HEK293T (cell line): ENCODE measurements at regions not wholly inside any gene's neighbourhood (a gene's known extent, or its start where the extent isn't known, plus 50 kb on each side); places are given as distances from the start of the nearest gene placed in this dataset.

Experiments
- CTBP1 ChIP-seq: fragments of 450-650 bp; IDR thresholded peaks from 2 replicates; pipeline ENCODE4 v1.6.1; 2016; ENCODE audit warnings: borderline replicate concordance
- FOXA1 ChIP-seq: fragments of 450-650 bp; IDR thresholded peaks from 2 replicates; pipeline ENCODE4 v1.6.1; 2016; ENCODE audit warnings: mild to moderate bottlenecking
- ZNF384 ChIP-seq: fragments of 450-650 bp; IDR thresholded peaks from 2 replicates; pipeline ENCODE4 v1.6.1; 2016
- TF ChIP-seq, protein P1 (sequence below): fragments of 450-650 bp; IDR thresholded peaks from 2 replicates; pipeline ENCODE4 v1.6.1; 2016

GRCh38 chr10:90424730-90425129 lies 433.1 kb downstream of the HTR7 start:
- TF ChIP-seq FOXA1 (no peak), ZNF384 (no peak), CTBP1 (no peak)
- TF ChIP-seq, protein P1, sequence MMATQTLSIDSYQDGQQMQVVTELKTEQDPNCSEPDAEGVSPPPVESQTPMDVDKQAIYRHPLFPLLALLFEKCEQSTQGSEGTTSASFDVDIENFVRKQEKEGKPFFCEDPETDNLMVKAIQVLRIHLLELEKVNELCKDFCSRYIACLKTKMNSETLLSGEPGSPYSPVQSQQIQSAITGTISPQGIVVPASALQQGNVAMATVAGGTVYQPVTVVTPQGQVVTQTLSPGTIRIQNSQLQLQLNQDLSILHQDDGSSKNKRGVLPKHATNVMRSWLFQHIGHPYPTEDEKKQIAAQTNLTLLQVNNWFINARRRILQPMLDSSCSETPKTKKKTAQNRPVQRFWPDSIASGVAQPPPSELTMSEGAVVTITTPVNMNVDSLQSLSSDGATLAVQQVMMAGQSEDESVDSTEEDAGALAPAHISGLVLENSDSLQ = no peak
